Left forelimb (tissue), 1 donor: ENCODE measurements at regions not wholly inside any gene's neighbourhood (a gene's known extent, or its start where the extent isn't known, plus 50 kb on each side); places are given as distances from the start of the nearest gene placed in this dataset.
"Not testable (repeated sequence)": the region's sequence is repeated elsewhere in the genome, so short reads cannot be mapped to it uniquely, and the experiment has no call there.

Experiments
- DNase-seq: peaks from one replicate; pipeline ENCODE4 v3.0.0-alpha.2; 2018; ENCODE audit warnings: low spot score

DNA sequence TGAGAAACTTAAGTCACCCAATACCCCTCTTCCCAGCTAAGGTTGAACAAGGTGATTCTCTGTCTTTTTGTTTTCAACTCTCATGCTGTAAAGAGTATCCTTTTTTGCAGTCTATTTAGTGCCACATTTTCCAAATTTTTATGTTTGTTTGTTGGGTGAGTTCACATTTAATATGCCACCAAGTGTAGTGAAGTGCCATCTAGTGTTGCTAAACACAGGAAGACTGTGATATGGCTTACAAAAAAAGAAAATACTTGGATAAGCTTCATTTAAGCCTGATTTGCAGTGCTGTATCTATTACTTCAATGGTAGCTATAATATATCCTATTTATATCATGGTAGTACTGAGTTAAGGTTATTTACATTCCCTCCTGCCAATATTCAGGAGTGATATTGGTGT is 319.2 kb upstream of the CHORDC1 start:
- DNase-seq: no peak

DNA sequence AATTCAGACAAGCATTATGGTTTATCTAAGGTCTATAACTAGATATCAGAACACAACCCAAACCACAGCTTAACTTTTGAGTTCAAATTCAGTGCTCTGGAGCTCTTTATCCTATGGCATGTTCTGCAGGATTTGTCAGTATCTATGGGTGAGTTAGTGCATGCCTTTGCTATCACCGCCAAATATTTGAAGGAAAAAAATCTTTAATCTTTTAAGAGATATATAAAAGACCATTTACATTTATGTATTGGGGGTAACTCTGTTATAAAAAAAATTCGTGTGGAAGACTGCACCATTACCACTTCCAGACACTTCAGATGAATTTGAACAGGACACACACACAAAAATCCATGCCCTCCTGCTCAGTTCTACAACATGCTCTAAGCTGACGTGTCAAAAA is 313.5 kb upstream of the CHORDC1 start:
- no peak for DNase-seq

DNA sequence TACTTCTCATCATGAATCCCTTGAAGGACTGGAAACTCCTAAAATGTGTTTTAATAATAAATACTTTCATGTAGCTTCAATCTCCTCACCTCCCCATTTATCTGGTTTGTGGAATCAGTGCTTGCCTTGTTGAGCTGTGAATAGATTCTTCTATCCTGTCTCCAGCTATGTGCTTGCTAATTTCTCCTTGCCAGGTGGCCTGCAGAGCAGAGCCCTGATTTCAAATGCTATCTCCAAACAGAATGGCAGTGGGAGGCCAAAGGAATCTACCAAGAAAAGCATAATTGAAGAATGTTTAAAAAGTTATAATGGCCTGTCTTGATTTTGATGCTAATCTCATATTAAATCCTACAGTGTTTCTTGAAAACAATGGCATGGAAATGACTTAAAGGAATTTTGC is 309.3 kb upstream of the CHORDC1 start:
- no peak for DNase-seq

DNA sequence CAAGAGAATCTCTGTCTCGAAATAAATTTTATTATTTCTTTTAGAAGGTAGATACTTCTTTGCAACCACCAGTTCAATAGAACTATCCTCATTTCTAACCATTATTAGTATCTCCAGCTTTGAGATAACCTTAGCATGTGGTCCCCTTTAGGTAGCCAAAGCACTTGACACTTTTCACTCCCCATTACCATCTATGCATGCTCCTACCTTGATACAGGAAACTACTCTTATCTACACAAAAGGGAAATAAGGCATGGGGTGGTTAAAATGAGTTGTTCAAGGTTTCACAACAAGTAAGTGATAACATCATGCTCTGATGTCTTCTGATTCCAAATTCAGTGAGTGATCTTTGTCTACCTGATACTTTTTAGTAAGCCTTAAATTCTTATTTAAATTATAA is 308.2 kb upstream of the CHORDC1 start:
- DNase-seq: no peak

DNA sequence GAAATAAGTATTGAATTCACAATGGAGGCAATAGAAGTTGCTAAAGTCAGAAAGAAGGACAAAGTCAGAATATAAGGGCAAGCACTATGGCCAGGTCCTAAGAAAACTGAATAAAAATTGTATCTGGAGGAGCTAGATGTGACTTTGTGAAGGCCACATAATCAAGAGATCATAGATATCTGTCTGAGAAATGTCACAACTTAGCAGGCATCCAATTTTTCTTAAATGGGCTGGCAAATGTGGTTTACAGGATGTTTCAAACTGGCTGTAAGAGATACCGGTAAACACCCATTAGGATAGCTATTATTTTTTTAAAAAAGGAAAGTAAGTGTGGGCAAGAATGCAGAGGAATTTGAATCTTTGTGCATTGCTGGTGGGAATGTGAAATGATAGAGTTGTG is 303.1 kb upstream of the CHORDC1 start:
- no peak for DNase-seq

DNA sequence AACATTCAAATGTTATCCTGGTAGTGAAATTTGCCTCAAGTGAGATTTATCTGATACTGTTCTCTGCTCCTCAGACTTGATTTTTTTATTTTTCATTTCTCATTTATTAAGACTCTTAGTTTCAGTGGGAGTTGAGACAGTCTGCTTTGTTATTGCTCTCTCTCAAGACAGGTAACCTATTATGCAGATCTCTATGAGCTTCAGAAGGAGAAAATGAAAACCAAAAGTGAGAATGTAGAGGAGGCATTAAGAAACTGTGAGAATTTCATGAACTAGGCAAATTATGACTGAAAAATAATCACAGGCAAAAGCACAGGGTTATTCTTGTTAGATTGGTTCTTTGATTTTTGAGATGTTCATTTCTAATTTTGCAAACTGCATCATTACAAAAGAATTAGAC is 290.0 kb upstream of the CHORDC1 start:
- no peak for DNase-seq

DNA sequence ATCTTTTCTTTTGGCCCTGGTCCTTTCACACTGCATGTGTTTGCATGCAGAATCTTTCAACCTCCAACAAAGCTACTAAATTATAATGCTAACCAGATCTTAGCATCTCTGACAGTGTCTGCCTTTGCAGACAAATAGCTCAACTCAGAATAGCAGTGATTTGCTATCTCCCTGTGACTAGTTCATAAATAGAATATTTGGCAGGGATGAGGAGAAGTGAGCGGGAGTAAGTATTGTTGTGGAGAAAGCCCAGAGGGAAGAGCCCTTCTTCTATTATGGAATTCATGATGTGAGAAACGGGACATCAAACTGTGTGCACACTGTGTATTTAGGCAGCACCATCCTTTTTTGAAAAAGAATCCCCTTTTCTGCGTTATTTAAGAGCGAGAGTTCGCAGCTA is 288.0 kb upstream of the CHORDC1 start:
- no peak for DNase-seq

DNA sequence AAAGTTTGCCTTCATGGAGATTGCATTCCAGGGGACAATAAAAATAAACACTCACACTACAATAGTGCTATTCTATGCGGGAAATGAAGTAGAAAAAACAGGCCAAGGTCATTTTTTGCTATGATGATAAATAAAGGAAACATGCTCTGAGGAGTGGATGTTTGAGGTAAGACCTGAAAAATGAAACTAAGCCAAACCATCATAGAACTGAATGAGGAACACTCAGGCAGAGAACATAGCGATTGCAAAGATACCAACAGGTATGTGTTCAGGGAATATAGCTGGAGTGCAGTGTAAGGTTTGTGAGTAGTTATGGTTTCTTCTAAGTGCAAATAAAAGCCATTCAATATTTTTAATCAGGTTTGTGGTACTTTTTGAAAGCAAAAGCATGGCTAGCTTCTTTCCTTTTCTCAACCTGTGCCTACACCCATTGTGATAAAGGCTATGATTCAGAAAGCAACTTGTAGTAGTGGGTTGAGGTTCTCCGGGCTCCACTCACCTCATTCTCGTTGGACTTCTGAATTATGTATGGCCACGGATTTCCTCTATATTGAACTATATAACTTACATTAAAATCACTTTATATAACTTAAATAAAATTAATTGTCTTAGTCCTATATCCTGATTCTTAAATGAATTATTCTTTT is 278.2 kb upstream of the CHORDC1 start:
- DNase-seq: no peak

DNA sequence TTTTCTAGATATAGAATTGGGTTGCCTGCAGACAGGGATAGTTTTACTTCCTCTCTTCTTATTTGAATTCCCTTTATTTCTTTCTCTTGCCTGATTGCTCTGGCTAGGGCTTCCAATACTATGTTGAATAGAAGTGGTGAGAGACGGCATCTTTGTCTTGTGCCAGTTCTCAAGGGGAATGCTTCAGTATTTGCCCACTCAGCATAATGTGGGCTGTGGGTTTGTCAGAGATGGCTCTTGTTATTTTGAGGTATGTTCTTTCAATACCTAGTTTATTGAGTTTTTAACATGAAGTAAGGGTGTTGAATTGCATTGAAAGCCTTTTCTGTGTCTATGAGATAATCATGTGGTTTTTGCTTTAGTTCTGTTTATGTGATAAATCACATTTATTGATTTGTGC is 273.9 kb upstream of the CHORDC1 start:
- DNase-seq: no peak

DNA sequence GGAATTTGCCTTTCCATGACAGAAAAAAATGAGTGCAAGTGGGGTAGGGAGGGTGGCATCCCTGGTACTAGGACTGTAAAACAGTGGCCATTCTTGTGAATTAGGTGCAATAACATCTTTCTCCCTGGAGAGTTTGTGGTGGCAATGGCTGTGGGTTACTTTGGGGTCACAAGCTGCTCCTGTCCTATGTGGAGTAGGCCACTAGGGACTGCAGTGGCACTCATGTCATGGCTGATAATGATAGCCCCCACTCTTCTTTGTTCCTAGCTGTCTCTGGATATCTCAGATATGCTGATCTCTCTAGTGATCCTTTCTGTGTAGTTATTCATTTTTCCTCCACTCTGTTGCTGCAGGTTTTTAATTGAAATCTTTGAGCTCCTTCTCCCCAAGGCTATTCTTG is 270.5 kb upstream of the CHORDC1 start:
- DNase-seq: no peak

DNA sequence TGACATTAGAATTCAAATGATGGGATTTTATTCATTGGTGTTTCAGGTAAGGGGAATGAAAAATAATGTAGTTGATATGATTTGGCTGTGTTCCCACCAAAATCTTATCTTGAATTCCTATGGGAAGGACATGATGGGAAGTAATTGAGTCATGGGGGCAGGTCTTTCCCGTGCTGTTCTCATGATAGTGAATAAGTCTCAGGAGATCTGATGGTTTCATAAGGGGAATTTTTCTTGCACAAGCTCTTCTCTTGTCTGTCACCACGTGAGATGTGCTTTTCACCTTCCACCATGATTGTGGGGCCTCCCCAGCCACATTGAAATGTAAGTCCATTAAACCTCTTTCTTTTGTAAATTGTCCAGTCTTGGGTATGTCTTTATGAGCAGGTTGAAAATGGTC is 268.6 kb upstream of the CHORDC1 start:
- DNase-seq: no peak

DNA sequence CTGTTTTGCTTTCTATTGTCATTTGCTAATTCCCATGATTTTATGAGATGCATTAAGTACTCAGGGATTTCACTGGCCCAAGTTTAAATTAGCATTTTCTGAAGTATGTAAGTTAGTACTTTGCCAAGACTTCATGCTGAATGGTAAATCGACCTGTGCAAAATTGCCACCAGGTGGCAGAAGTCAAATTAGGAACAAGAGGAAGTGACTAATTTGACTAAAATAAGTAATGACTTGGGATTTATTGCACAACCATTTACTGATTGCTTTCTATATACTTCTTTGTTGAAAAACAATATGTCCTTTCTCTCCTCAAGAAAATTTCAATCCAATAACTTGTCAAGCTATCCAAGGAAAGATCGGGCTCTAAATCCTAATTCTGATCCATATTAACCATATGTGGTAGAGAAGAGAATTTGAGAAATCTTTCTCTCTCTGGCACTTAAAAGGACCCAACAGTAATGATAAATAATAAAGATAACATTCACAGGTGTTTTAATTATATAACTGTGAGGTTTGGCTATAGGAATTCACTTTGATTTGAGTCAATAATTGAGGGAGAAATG is 253.7 kb upstream of the CHORDC1 start:
- DNase-seq: no peak

DNA sequence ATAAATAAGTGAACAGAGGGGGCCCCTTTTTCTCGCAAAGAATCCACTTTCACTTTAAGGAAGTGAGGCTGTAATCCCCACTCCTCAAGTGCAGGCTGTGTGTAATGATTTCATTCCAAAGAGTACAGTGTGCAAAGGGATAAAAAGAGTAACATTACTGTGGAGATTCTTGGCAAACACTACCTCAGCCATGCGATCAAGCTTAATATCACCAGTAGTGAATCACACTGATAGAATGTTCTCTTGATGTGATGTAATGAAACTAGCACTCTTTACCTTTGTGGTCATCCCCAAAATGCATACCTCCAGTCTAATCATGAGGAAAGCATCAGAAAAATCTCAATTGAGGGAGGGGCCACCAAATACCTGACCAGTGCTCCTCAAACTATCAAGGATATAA is 246.1 kb upstream of the CHORDC1 start:
- DNase-seq: no peak

DNA sequence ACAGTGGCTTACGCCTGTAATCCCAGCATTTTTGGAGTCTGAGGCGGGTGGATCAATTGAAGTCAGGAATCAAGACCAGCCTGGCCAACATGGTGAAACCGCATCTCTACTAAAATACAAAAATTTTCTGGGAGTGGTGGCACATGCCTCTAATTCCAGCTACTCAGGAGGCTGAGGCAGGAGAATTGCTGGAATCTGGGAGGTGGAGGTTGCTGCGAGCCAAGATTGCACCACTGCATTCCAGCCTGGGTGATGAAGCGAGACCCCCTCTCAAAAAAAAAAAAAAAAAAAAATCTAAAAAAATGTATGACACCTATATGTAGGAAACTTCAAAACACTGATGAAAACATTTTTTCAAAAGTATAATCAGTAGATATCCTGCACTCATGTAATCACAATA is 242.7 kb upstream of the CHORDC1 start:
- no peak for DNase-seq

DNA sequence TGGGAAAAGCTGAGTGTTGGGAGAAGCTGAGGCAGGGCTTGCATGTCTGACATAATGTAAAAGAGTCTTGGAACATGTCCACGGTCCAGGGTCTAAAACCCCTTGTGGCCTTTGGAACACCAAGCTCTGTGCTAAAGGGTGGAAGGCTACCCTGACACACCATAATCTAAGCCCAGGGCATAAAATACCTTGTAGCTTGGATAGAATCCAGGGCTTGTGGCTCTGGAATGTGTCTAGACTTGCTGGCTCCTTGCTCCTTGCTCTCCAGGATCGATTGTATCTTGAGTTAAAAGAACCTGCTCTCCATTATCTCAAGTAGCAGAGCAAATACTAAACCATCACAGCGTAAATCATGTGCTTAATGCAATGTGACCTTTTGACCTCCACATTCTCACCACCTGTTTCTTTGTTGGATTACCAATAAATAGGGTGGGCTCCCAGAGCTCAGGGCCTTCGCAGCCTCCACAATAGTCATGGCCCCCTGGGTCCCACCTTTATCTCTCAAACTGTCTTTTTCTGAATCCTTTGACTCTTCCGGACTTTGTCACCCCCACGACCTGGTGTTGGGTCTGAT is 232.6 kb upstream of the CHORDC1 start:
- not testable (repeated sequence) for DNase-seq

DNA sequence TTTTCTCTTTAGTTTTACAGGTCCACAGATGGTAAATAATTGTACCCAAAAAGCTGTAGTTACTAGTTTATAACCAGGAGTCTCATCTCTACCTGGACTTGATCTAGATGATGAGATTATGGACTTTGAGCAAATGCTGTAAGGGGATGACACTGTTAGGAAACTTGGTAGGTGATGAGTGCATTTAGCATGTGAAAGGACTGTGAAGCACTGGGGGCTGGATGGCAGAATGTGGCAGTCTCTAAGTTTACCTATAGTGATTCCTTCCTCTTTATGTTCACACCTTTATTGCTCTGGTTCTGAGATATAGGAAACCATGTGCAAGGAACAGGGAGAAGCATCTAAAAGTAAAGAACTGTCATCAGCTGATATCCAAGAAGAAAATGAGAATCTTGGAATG is 230.7 kb upstream of the CHORDC1 start:
- DNase-seq: no peak

DNA sequence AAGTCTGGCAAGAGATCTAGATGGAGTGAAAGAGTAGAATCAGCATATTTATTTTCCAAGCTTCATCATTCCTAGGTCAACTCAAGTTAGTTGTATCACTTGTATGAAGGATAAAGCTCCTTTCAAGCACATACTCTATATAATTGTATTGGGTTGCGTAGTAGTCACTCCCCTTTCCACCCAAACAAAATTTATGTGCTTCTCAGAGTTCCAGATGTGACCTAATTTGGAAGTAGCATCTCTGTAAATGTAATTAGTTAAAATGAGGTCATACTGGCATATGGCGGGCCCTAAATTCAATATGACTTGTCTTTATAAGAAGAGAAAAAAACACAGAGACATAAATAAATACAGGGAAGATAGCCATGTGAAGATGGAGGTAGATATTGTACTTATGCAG is 226.8 kb upstream of the CHORDC1 start:
- DNase-seq: no peak

DNA sequence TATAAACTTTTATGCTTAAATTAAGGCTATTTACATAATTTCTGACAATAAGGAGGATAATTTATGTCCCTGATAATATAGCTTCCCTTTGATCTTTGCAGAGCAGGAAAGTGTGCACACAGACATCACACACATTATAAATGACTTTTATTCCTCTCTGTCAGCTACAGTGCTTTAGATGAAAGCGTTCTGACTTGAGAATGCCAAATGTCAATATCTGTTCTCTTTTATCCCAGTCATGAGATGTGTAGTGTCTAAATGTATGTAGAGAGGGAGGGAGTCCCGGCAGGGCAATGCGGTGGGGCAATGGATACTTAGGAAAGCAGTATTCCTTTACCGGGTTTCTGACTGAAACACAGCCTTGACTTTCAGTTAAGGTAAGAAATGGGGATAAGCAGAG is 225.4 kb upstream of the CHORDC1 start:
- no peak for DNase-seq

DNA sequence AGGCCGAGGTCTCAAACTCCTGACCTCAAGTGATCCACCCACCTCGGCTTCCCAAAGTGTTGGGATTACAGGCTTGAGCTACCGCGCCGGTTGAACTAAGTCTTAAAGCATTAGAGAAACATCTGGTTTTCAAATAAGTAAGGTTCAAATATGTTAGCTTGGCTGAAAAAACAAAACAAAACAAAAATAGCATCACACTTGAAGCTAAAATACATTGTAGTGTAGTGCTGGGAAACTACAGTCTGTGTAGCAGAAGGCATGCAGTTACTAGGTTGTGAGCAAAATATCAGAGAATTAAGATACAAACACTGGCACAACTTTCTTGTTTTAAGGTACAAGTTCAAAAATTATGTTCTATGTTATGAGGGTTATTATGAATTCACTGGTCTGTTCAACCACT is 224.8 kb upstream of the CHORDC1 start:
- DNase-seq: no peak

DNA sequence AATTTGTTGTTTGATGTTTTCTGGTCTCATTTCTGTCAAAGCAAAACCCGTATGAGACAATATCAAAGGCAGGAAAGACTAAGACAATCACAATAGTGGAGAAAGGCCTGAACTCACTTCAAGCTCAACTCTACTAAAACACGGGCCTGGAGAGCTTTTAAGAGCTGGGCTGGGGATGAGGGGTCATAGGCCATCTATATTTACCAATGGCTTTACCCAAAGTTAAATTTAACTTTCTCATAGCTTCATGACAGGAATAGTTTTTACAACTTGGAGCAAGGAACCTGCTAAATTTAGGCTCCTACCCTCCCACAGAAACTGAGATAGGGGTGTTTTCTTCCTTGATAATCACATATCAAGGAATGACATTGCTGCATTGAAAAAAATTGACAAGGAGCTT is 223.4 kb upstream of the CHORDC1 start:
- no peak for DNase-seq

DNA sequence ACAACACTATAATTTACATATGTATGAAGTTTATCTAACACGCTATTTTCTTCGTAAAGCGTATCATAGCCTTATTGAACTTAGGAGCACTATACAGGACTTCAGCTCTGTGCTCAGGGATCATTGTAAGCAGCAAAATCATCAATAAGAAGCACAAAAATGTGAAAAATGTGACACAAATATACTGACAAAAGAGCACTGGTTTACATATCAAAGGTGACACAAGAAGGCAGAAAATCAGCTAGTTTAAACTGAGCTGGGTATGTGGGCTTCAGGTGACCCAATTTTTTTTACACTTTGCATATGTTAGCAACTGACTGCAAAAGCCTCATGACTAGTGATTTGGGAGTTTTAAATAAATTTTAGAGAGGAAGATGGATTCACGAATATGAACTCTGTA is 215.2 kb upstream of the CHORDC1 start:
- no peak for DNase-seq

DNA sequence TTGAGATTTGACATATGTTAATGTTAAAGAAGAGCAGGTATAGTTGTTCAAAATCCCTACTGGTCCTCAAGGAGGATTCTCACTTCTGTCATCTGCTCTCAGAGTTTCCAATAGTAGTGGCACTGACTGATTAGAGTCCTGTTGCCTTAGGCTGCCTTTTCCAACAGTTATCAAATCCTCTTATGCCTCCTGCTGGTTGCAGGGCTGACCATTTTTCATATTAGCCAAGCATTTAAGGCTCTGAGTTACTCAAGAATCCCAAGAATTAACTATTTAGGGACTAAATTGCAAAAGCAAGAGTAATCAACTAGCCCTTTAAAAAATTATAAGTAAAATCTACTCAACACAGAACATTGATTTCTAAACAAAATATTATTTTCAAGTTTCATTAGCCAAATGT is 212.0 kb upstream of the CHORDC1 start:
- no peak for DNase-seq

DNA sequence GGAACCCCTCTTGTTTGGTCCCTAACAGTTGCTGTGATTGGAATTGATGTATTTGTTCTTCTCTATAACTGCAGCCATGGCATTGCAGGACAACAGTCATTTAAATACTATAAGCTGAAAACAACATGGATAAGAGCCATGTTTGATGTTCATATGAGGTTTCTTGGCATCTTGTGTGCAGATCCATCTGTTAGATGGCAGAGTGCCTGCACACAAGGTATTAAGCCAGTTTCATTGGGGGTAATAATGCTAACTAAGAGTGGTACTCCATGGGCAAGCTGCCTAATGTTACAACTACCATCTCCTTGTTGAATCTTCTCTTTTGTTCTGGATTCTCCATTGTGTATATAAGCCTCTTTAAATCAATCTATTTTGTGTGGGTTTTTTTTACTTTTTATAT is 206.0 kb upstream of the CHORDC1 start:
- DNase-seq: no peak

DNA sequence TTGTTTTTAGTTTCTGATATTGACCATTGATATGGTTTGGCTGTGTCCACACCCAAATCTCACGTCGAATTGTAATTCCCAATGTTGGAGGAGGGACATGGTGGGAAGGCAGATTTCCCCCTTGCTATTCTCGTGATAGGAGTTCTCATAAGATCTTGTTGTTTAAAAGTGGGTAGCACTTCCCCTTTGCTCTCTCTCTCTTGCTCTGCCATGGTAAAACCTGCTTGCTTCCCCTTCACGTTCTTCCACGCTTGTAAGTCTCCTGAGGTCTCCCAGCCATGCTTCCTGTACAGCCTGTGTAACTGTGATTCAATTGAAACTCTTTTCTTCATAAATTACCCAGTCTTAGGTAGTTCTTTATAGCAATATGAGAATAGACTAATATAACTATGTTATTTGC is 203.6 kb upstream of the CHORDC1 start:
- DNase-seq: no peak
